HL-60 (cell line): ENCODE measurements at regions not wholly inside any gene's neighbourhood (a gene's known extent, or its start where the extent isn't known, plus 50 kb on each side); places are given as distances from the start of the nearest gene placed in this dataset.

ENCODE experiments used
- DNase-seq, 2 experiments: peaks; one replicate each; pipeline ENCODE4 v3.0.0-alpha.2; 2010 to 2020; ENCODE audit warnings: low read depth in 1 of 2, low spot score in 1 of 2
- H3K27ac ChIP-seq: fragments of 250-450 bp; sonication (Bioruptor Pico); replicated peaks from 2 replicates; pipeline ENCODE4 v1.5.1; 2020; ENCODE audit warnings: mild to moderate bottlenecking, moderate library complexity
- H3K27me3 ChIP-seq: fragments of 250-450 bp; sonication (Bioruptor Pico); 2 replicates; pipeline ENCODE4 v1.5.1; 2021; ENCODE audit warnings: mild to moderate bottlenecking, moderate library complexity; ENCODE audit not compliant: insufficient read depth, poor library complexity, severe bottlenecking
- H3K4me3 ChIP-seq: replicated peaks from 2 replicates; pipeline ENCODE4 v1.5.1; 2011; ENCODE audit warnings: mild to moderate bottlenecking, control low read depth, low read length; ENCODE audit not compliant: insufficient read depth
- GABPA ChIP-seq: IDR thresholded peaks from 2 replicates; pipeline ENCODE4 v1.6.1; 2012; ENCODE audit warnings: low read depth
- POLR2AphosphoS5 ChIP-seq: IDR thresholded peaks from 2 replicates; pipeline ENCODE4 v1.6.1; 2012; ENCODE audit warnings: low read depth
- SPI1 ChIP-seq: IDR thresholded peaks from 2 replicates; pipeline ENCODE4 v1.6.1; 2012; ENCODE audit warnings: low read depth, mild to moderate bottlenecking, borderline replicate concordance
- TF ChIP-seq, protein P1 (sequence below): IDR thresholded peaks from 2 replicates; pipeline ENCODE4 v1.6.1; 2012; ENCODE audit warnings: low read depth; ENCODE audit not compliant: insufficient replicate concordance
- TF ChIP-seq, protein P2 (sequence below): IDR thresholded peaks from one replicate; pipeline ENCODE4 v1.5.1; 2011; ENCODE audit warnings: low read length, control low read depth, inconsistent platforms; ENCODE audit not compliant: insufficient read depth

GRCh38 chr9:110083866-110084265, 124.1 kb downstream of the C9orf152 start:
- H3K4me3 ChIP-seq, result no peak overlapping the region
- no peak for DNase-seq
- H3K27me3 ChIP-seq, result no peaks in the 10 kb centered on the region
- H3K27ac ChIP-seq, result no peak overlapping the region
- TF ChIP-seq, protein P1, sequence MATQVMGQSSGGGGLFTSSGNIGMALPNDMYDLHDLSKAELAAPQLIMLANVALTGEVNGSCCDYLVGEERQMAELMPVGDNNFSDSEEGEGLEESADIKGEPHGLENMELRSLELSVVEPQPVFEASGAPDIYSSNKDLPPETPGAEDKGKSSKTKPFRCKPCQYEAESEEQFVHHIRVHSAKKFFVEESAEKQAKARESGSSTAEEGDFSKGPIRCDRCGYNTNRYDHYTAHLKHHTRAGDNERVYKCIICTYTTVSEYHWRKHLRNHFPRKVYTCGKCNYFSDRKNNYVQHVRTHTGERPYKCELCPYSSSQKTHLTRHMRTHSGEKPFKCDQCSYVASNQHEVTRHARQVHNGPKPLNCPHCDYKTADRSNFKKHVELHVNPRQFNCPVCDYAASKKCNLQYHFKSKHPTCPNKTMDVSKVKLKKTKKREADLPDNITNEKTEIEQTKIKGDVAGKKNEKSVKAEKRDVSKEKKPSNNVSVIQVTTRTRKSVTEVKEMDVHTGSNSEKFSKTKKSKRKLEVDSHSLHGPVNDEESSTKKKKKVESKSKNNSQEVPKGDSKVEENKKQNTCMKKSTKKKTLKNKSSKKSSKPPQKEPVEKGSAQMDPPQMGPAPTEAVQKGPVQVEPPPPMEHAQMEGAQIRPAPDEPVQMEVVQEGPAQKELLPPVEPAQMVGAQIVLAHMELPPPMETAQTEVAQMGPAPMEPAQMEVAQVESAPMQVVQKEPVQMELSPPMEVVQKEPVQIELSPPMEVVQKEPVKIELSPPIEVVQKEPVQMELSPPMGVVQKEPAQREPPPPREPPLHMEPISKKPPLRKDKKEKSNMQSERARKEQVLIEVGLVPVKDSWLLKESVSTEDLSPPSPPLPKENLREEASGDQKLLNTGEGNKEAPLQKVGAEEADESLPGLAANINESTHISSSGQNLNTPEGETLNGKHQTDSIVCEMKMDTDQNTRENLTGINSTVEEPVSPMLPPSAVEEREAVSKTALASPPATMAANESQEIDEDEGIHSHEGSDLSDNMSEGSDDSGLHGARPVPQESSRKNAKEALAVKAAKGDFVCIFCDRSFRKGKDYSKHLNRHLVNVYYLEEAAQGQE, result no peak
- TF ChIP-seq SPI1 (no peak), POLR2AphosphoS5 (no peak), GABPA (no peak)
- TF ChIP-seq, protein P2, sequence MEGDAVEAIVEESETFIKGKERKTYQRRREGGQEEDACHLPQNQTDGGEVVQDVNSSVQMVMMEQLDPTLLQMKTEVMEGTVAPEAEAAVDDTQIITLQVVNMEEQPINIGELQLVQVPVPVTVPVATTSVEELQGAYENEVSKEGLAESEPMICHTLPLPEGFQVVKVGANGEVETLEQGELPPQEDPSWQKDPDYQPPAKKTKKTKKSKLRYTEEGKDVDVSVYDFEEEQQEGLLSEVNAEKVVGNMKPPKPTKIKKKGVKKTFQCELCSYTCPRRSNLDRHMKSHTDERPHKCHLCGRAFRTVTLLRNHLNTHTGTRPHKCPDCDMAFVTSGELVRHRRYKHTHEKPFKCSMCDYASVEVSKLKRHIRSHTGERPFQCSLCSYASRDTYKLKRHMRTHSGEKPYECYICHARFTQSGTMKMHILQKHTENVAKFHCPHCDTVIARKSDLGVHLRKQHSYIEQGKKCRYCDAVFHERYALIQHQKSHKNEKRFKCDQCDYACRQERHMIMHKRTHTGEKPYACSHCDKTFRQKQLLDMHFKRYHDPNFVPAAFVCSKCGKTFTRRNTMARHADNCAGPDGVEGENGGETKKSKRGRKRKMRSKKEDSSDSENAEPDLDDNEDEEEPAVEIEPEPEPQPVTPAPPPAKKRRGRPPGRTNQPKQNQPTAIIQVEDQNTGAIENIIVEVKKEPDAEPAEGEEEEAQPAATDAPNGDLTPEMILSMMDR, result no peak

DNA sequence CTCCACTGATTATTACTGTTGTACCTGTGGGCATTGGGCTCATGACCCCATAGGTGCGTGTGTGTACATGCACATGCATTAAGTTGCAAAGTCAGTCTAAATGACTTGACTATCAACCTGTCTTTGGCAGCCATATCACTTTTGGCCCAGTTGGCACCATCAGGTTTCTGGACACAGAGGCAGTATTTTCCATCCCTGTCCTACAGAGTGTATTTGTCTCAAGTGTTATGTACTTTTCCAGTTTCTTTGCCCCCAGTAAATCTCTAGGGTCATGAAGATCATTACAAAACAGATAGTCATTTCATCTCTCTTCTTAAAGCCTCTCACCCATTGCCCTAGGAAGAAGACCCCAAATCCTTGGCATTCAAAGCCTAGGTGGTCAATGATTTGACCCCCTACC, 121.4 kb downstream of the C9orf152 start:
- DNase-seq, result no peak

DNA sequence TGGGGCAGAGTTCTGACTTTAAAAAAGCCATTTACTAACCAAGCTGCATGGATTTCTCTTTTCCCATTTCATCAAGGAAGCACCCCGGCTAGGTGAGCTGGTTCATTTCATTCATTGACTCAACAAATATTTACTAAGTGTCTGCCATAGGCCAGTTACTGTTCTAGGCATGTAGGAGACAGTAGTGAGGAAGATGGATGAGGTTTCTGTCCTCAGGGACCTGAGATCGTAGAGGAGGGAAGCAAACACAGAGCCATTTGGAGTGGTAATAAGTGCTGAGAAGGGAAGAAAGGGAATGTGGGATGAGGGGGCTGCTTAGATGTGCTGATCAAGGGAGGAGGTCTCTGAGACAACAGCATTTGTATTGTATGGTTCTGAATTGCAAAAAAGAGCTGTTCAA, 120.4 kb downstream of the C9orf152 start:
- H3K27me3 ChIP-seq, result no peaks in the 10 kb centered on the region
- H3K27ac ChIP-seq, result no peak overlapping the region
- no peak overlapping the region for H3K4me3 ChIP-seq
- TF ChIP-seq POLR2AphosphoS5 (no peak), GABPA (no peak), SPI1 (no peak)
- TF ChIP-seq, protein P1, result no peak
- TF ChIP-seq, protein P2, result no peak
- no peak for DNase-seq

More for the DNA sequence above, 121.4 kb downstream of the C9orf152 start:
- Histone ChIP-seq H3K27ac (no peak overlapping the region), H3K27me3 (no peaks in the 10 kb centered on the region), H3K4me3 (no peak overlapping the region)
- TF ChIP-seq, protein P2, result no peak
- TF ChIP-seq POLR2AphosphoS5 (no peak), GABPA (no peak), SPI1 (no peak)
- TF ChIP-seq, protein P1, result no peak
